OCI-LY7 (cell line): ENCODE measurements at regions not wholly inside any gene's neighbourhood (a gene's known extent, or its start where the extent isn't known, plus 50 kb on each side); places are given as distances from the start of the nearest gene placed in this dataset.
A peak's percentile ranks its signal among the peaks of the same experiment; 100 is the strongest.

Experiments used
- BruUV-seq: library from RNA; stranded (reverse); fragments of 400-500 nt; replicated peaks from 2 replicates; lab custom pipeline; 2021; lab: Mats Ljungman, UMichigan
- CTCF ChIA-PET: fragments of 300-600 bp; sonication (Branson Sonifier 250); formaldehyde crosslinking; loops from one replicate; lab custom pipeline; 2022; ENCODE audit warnings: antibody characterized with exemption; ENCODE audit not compliant: unreplicated experiment; lab: Charles Lee
- POLR2A ChIA-PET: fragments of 300-600 bp; sonication (Branson Sonifier 250); formaldehyde crosslinking; loops from one replicate; lab custom pipeline; 2022; ENCODE audit warnings: antibody characterized with exemption; lab: Charles Lee
- DNase-seq: peaks from one replicate; pipeline ENCODE4 v3.0.0-alpha.2; 2015; ENCODE audit warnings: low spot score
- H2AFZ ChIP-seq: fragments of 200-600 bp; sonication (generic), shearing (Covaris generic); 2 replicates; pipeline ENCODE4 v1.6.1; 2014; ENCODE audit warnings: mild to moderate bottlenecking, antibody characterized with exemption, low read length, moderate library complexity
- H3K27ac ChIP-seq: fragments of 200-600 bp; sonication (generic); 2 replicates; pipeline ENCODE4 v1.5.1; 2014; ENCODE audit warnings: mixed run types, low read depth, mild to moderate bottlenecking, moderate library complexity, low read length, inconsistent platforms; ENCODE audit not compliant: poor library complexity, severe bottlenecking
- H3K36me3 ChIP-seq: fragments of 200-600 bp; sonication (generic); 2 replicates; pipeline ENCODE4 v1.6.1; 2014; ENCODE audit warnings: mild to moderate bottlenecking, antibody characterized with exemption, low read length, moderate library complexity, mixed read lengths; ENCODE audit not compliant: insufficient read depth
- H3K4me1 ChIP-seq: fragments of 200-600 bp; sonication (generic); 2 replicates; pipeline ENCODE4 v1.5.1; 2014; ENCODE audit warnings: mild to moderate bottlenecking, low read length; ENCODE audit not compliant: insufficient read depth, poor library complexity, severe bottlenecking
- H3K4me2 ChIP-seq: fragments of 200-600 bp; sonication (generic); 2 replicates; pipeline ENCODE4 v1.6.1; 2014; ENCODE audit warnings: mild to moderate bottlenecking, low read length
- H3K4me3 ChIP-seq: fragments of 200-600 bp; sonication (generic); 2 replicates; pipeline ENCODE4 v1.5.1; 2014; ENCODE audit warnings: mild to moderate bottlenecking, low read depth, low read length; ENCODE audit not compliant: poor library complexity, severe bottlenecking
- H3K79me2 ChIP-seq: fragments of 200-600 bp; sonication (generic); 2 replicates; pipeline ENCODE4 v1.6.1; 2016; ENCODE audit warnings: low read depth, mild to moderate bottlenecking, low read length, moderate library complexity, mixed read lengths; ENCODE audit not compliant: insufficient read depth
- H3K9me2 ChIP-seq: fragments of 200-600 bp; sonication (generic); 2 replicates; pipeline ENCODE4 v1.6.1; 2016; ENCODE audit warnings: mild to moderate bottlenecking, low read length, mixed read lengths; ENCODE audit not compliant: insufficient read depth
- H3K9me3 ChIP-seq: fragments of 200-600 bp; sonication (generic); 2 replicates; pipeline ENCODE4 v1.6.1; 2014; ENCODE audit warnings: mild to moderate bottlenecking, mixed run types, low read length, mixed read lengths
- H4K20me1 ChIP-seq: fragments of 200-600 bp; sonication (generic); 2 replicates; pipeline ENCODE4 v1.6.1; 2014; ENCODE audit warnings: mild to moderate bottlenecking, antibody characterized with exemption, low read length, moderate library complexity, mixed read lengths; ENCODE audit not compliant: insufficient read depth
- EZH2phosphoT487 ChIP-seq: fragments of 200-600 bp; sonication (generic); IDR thresholded peaks from 2 replicates; pipeline ENCODE4 v1.6.1; 2018; ENCODE audit warnings: low read depth, borderline replicate concordance, mild to moderate bottlenecking, mixed run types, antibody characterized with exemption, low read length, moderate library complexity, mixed read lengths
- intact Hi-C: fragments of 100-400 bp; cut with micrococcal nuclease; formaldehyde crosslinking; loops from one replicate; pipeline ENCODE4 v1.10.0; 2022; ENCODE audit not compliant: unreplicated experiment
- TF ChIP-seq, protein P1 (sequence below): fragments of 200-600 bp; sonication (generic); conservative IDR thresholded peaks from 2 replicates; pipeline ENCODE4 v1.5.1; 2014; ENCODE audit warnings: mild to moderate bottlenecking, antibody characterized with exemption, low read length, moderate library complexity, mixed read lengths

DNA sequence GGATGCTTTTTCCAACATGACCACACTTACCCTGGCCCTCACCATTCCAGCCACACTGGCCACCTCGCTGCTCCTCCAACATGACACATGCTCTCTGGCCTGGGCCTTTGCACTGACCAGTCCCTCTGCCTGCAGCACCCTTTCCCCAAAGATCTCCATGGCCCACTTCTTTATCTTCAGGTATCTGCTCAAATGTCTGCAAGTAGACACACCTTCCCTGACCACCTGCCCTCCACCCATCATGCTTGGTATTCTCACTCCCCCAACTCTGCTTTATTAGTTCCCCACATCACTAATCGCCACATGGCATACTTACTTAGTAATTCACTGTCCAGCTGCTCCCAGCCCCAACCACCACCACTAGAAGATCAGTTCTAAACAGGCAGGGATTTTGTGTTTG is 214.2 kb downstream of the BCL11A start:
- Histone ChIP-seq H3K36me3 (no peaks in the 10 kb centered on the region; the same call in 1 of the 2 replicates), H3K4me3 (no peak overlapping the region), H3K79me2 (no peaks in the 10 kb centered on the region), H2AFZ (no peak overlapping the region), H4K20me1 (no peaks in the 10 kb centered on the region), H3K27ac (no peak overlapping the region), H3K9me3 (no peaks in the 10 kb centered on the region), H3K4me2 (no peak overlapping the region), H3K9me2 (no peaks in the 10 kb centered on the region), H3K4me1 (peaks cover 24% of the 10 kb centered on the region)
- no peak for DNase-seq
- BruUV-seq: no TSS peak
- POLR2A ChIA-PET: interaction anchor here (0.7 to 6.8 kb wide), 6 partner anchors 11 to 158 kb away, joined by 3 to 76 read pairs (median 5); no protein-coding TSS in a partner anchor
- TF ChIP-seq, protein P1, sequence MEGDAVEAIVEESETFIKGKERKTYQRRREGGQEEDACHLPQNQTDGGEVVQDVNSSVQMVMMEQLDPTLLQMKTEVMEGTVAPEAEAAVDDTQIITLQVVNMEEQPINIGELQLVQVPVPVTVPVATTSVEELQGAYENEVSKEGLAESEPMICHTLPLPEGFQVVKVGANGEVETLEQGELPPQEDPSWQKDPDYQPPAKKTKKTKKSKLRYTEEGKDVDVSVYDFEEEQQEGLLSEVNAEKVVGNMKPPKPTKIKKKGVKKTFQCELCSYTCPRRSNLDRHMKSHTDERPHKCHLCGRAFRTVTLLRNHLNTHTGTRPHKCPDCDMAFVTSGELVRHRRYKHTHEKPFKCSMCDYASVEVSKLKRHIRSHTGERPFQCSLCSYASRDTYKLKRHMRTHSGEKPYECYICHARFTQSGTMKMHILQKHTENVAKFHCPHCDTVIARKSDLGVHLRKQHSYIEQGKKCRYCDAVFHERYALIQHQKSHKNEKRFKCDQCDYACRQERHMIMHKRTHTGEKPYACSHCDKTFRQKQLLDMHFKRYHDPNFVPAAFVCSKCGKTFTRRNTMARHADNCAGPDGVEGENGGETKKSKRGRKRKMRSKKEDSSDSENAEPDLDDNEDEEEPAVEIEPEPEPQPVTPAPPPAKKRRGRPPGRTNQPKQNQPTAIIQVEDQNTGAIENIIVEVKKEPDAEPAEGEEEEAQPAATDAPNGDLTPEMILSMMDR: no peak
- TF ChIP-seq EZH2phosphoT487: no peak
- intact Hi-C loops: no loop called here
- CTCF ChIA-PET: no interaction called here

DNA sequence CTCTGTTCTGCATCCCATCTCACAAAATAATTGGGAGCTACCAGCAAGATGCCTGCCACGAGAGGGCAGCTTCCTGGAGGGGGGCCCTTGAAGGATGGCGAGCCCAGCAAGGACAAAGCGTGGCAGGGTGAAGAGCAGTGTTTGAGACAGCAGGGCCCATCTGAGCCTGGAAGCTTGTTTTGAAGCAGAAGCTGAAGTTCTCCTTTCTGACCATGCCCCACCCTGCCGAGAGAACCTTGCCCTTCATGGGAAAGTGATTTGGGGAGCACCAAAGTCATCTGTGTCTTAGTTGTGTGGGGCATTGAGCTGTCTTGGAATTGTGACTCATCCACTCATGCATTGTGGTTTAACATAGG is 216.3 kb downstream of the BCL11A start:
- peak overlapping the region; percentile 62 for H3K4me2 ChIP-seq
- BruUV-seq: no TSS peak
- intact Hi-C loops: loop anchor here (1.0 kb wide), 1 partner anchor 213 kb away; no protein-coding TSS in a partner anchor
- TF ChIP-seq, protein P1: peak; percentile 51
- TF ChIP-seq EZH2phosphoT487: no peak
- H3K4me3 ChIP-seq: no peak overlapping the region
- peak; percentile 54 for DNase-seq
- ChIA-PET CTCF (interaction anchor here (1.2 kb wide), 1 partner anchor 15 kb away, joined by 3 read pairs; no protein-coding TSS in a partner anchor), POLR2A (interaction anchor here (0.6 to 6.8 kb wide), 15 partner anchors 12 to 213 kb away, joined by 3 to 76 read pairs (median 5); no protein-coding TSS in a partner anchor)
- H3K79me2 ChIP-seq: no peaks in the 10 kb centered on the region
- H4K20me1 ChIP-seq: no peaks in the 10 kb centered on the region
- H3K9me3 ChIP-seq: no peaks in the 10 kb centered on the region
- H2AFZ ChIP-seq: peak overlapping the region; percentile 92
- H3K36me3 ChIP-seq: no peaks in the 10 kb centered on the region; the same call in 1 of the 2 replicates
- peaks cover 24% of the 10 kb centered on the region for H3K4me1 ChIP-seq
- H3K9me2 ChIP-seq: no peaks in the 10 kb centered on the region
- H3K27ac ChIP-seq: peak overlapping the region; percentile 64
